Uterus (tissue), 3 donors: ENCODE measurements at regions not wholly inside any gene's neighbourhood (a gene's known extent, or its start where the extent isn't known, plus 50 kb on each side); places are given as distances from the start of the nearest gene placed in this dataset.

Experiments used
- DNase-seq, 2 donors: peaks; one replicate each; pipeline ENCODE4 v3.0.0-alpha.2; 2019 to 2020
- H3K27ac ChIP-seq, 2 donors: fragments of 200-600 bp; sonication (generic); 1 replicate in 1 of 2; 2 replicates in 1 of 2; pipeline ENCODE4 v1.5.1; 2016 to 2018
- H3K27me3 ChIP-seq, 2 donors: fragments of 200-600 bp; sonication (generic); one replicate each; pipeline ENCODE4 v1.5.1; 2018 to 2019; ENCODE audit warnings: control low read depth in 1 of 2
- H3K36me3 ChIP-seq, 2 donors: fragments of 200-600 bp; sonication (generic); one replicate each; pipeline ENCODE4 v1.5.1; 2019; ENCODE audit warnings: control low read depth in 1 of 2
- H3K4me1 ChIP-seq, 2 donors: fragments of 200-600 bp; sonication (generic); one replicate each; pipeline ENCODE4 v1.5.1; 2018 to 2019; ENCODE audit warnings: control low read depth in 1 of 2
- H3K4me3 ChIP-seq, 2 donors: fragments of 200-600 bp; sonication (generic); 1 replicate in 1 of 2; 2 replicates in 1 of 2; pipeline ENCODE4 v1.5.1; 2018 to 2019; ENCODE audit warnings: mild to moderate bottlenecking in 1 of 2
- H3K9me3 ChIP-seq, 2 donors: fragments of 200-600 bp; sonication (generic); one replicate each; pipeline ENCODE4 v1.5.1; 2019; ENCODE audit warnings: control low read depth in 1 of 2
- POLR2A ChIP-seq, 2 donors: fragments of 450-650 bp; IDR thresholded peaks; one replicate each; pipeline ENCODE4 v1.6.1; 2016; ENCODE audit warnings: antibody characterized with exemption in 2 of 2, mild to moderate bottlenecking in 1 of 2, moderate library complexity in 1 of 2
- intact Hi-C: fragments of 100-400 bp; cut with DNase I; formaldehyde crosslinking; loops from one replicate; pipeline ENCODE4 v1.15.1; 2023; ENCODE audit warnings: low total_unique reads
- TF ChIP-seq, protein P1 (sequence below), 4 experiments: fragments of 200-600 bp in 2 of 4; fragments of 450-650 bp in 2 of 4; sonication (generic) in 2 of 4; IDR thresholded peaks; one replicate each; pipeline ENCODE4 v1.5.1; 2016 to 2019; ENCODE audit warnings: antibody characterized with exemption in 4 of 4, mild to moderate bottlenecking in 2 of 4, moderate library complexity in 1 of 4
- donor health status: DM: yes; HTN: yes; CAD: no.

DNA sequence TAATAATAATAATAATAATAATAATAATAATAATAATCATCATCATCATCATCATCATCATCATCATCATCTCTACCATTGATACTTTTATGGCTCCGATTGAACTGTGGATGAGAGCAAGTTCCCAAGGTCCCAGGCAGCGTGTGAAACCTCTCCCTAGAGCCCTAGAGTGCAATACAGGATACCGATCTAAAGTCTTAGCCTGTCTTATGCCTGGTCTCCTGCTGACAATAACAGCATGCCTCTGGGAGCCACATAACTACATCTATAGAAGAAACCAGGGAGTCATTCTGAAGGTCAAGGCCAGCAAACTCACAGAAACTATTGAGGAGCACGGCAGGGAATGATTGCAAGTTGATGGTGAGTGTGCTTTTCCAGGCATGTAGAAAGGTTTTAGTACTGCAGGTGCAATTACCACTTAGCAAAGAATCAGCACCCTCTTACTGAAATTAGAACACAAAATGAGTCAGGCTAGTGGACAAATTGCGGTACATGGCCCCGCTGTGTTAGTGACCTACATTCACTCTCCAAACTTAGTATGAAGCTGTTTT, 457.2 kb upstream of the CDH20 start:
- Histone ChIP-seq H3K27me3 (no peaks in the 10 kb centered on the region), H3K9me3 (no peaks in the 10 kb centered on the region), H3K27ac (no peak overlapping the region), H3K36me3 (no peaks in the 10 kb centered on the region), H3K4me1 (no peaks in the 10 kb centered on the region), H3K4me3 (no peak overlapping the region)
- TF ChIP-seq, protein P1, sequence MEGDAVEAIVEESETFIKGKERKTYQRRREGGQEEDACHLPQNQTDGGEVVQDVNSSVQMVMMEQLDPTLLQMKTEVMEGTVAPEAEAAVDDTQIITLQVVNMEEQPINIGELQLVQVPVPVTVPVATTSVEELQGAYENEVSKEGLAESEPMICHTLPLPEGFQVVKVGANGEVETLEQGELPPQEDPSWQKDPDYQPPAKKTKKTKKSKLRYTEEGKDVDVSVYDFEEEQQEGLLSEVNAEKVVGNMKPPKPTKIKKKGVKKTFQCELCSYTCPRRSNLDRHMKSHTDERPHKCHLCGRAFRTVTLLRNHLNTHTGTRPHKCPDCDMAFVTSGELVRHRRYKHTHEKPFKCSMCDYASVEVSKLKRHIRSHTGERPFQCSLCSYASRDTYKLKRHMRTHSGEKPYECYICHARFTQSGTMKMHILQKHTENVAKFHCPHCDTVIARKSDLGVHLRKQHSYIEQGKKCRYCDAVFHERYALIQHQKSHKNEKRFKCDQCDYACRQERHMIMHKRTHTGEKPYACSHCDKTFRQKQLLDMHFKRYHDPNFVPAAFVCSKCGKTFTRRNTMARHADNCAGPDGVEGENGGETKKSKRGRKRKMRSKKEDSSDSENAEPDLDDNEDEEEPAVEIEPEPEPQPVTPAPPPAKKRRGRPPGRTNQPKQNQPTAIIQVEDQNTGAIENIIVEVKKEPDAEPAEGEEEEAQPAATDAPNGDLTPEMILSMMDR (IDR thresholded peaks at IDR 0.05) = no peak
- TF ChIP-seq POLR2A (IDR thresholded peaks at IDR 0.05) = no peak
- DNase-seq = no peak
- intact Hi-C loops = no loop called here

- Histone ChIP-seq H3K36me3 (no peaks in the 10 kb centered on the region), H3K9me3 (no peaks in the 10 kb centered on the region), H3K27me3 (no peaks in the 10 kb centered on the region), H3K27ac (no peak overlapping the region), H3K4me3 (no peak overlapping the region), H3K4me1 (no peaks in the 10 kb centered on the region)
- intact Hi-C loops = no loop called here
- no peak for DNase-seq
- TF ChIP-seq, protein P1 (IDR thresholded peaks at IDR 0.05) = no peak
- TF ChIP-seq POLR2A (IDR thresholded peaks at IDR 0.05) = no peak
These were observed 453.0 kb upstream of the CDH20 start for GRCh38 chr18:60880184-60880583.

- no peak for DNase-seq
- intact Hi-C loops = no loop called here
- H3K36me3 ChIP-seq = no peaks in the 10 kb centered on the region
- H3K4me3 ChIP-seq = no peak overlapping the region
- no peaks in the 10 kb centered on the region for H3K4me1 ChIP-seq
- H3K9me3 ChIP-seq = no peaks in the 10 kb centered on the region
- H3K27ac ChIP-seq = no peak overlapping the region
- no peaks in the 10 kb centered on the region for H3K27me3 ChIP-seq
- TF ChIP-seq POLR2A (IDR thresholded peaks at IDR 0.05) = no peak
- TF ChIP-seq, protein P1 (IDR thresholded peaks at IDR 0.05) = no peak
These were observed 449.6 kb upstream of the CDH20 start for GRCh38 chr18:60883587-60883986.

- intact Hi-C loops = no loop called here
- no peak overlapping the region for H3K27ac ChIP-seq
- no peak for TF ChIP-seq POLR2A (IDR thresholded peaks at IDR 0.05)
- TF ChIP-seq, protein P1 (IDR thresholded peaks at IDR 0.05) = no peak
- no peak for DNase-seq
- no peaks in the 10 kb centered on the region for H3K9me3 ChIP-seq
- no peaks in the 10 kb centered on the region for H3K4me1 ChIP-seq
- no peaks in the 10 kb centered on the region for H3K27me3 ChIP-seq
- H3K4me3 ChIP-seq = no peak overlapping the region
- H3K36me3 ChIP-seq = no peaks in the 10 kb centered on the region
These were observed 445.1 kb upstream of the CDH20 start for GRCh38 chr18:60888071-60888624.

GRCh38 chr18:60889442-60889841, 443.8 kb upstream of the CDH20 start:
- TF ChIP-seq, protein P1 (IDR thresholded peaks at IDR 0.05) = no peak
- TF ChIP-seq POLR2A (IDR thresholded peaks at IDR 0.05) = no peak
- no peak overlapping the region for H3K27ac ChIP-seq
- H3K4me1 ChIP-seq = no peaks in the 10 kb centered on the region
- H3K36me3 ChIP-seq = no peaks in the 10 kb centered on the region
- no peaks in the 10 kb centered on the region for H3K27me3 ChIP-seq
- intact Hi-C loops = no loop called here
- H3K9me3 ChIP-seq = no peaks in the 10 kb centered on the region
- no peak overlapping the region for H3K4me3 ChIP-seq
- DNase-seq = no peak
